GM13977 (cell line): ENCODE measurements at regions not wholly inside any gene's neighbourhood (a gene's known extent, or its start where the extent isn't known, plus 50 kb on each side); places are given as distances from the start of the nearest gene placed in this dataset.

Source experiments
- DNase-seq: peaks from one replicate; pipeline ENCODE4 v3.0.0; 2012; ENCODE audit warnings: low spot score
- in situ Hi-C: fragments of 300-500 bp; cut with MboI; formaldehyde crosslinking; loops from one replicate; pipeline ENCODE4 v1.12.0; 2022; ENCODE audit warnings: low sequenced_read_pairs, low pct_unique_long_range_greater_than_20kb, mixed read lengths, inconsistent platforms; ENCODE audit not compliant: unreplicated experiment
- TF ChIP-seq, protein P1 (sequence below): IDR thresholded peaks from 2 replicates; pipeline ENCODE4 v1.5.1; 2012; ENCODE audit warnings: mild to moderate bottlenecking, control low read depth; ENCODE audit not compliant: insufficient read depth; ENCODE audit errors: extremely low read depth, missing control alignments

DNA sequence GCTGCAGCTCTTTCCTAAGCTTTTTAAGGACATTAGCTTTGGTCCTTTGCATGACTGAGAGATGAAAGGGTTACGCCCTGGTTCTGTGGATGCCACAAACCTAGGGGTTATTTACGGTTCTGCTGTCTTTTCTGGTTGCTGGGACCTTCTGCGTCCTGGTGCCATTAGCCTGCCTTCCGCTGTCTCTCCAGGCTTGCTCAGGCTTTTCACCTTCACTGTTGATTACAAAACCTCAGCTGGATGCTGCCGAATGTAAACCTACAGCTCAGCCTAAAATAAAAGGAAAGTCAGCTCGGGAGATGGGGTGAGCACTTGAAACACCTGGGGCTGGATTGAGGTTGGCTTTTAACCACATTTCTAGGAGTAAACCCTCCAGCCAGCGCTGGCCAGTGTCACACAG lies 130.9 kb upstream of the ARHGAP28 start:
- TF ChIP-seq, protein P1, sequence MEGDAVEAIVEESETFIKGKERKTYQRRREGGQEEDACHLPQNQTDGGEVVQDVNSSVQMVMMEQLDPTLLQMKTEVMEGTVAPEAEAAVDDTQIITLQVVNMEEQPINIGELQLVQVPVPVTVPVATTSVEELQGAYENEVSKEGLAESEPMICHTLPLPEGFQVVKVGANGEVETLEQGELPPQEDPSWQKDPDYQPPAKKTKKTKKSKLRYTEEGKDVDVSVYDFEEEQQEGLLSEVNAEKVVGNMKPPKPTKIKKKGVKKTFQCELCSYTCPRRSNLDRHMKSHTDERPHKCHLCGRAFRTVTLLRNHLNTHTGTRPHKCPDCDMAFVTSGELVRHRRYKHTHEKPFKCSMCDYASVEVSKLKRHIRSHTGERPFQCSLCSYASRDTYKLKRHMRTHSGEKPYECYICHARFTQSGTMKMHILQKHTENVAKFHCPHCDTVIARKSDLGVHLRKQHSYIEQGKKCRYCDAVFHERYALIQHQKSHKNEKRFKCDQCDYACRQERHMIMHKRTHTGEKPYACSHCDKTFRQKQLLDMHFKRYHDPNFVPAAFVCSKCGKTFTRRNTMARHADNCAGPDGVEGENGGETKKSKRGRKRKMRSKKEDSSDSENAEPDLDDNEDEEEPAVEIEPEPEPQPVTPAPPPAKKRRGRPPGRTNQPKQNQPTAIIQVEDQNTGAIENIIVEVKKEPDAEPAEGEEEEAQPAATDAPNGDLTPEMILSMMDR, result no peak
- in situ Hi-C loops, result no loop called here
- DNase-seq, result no peak

DNA sequence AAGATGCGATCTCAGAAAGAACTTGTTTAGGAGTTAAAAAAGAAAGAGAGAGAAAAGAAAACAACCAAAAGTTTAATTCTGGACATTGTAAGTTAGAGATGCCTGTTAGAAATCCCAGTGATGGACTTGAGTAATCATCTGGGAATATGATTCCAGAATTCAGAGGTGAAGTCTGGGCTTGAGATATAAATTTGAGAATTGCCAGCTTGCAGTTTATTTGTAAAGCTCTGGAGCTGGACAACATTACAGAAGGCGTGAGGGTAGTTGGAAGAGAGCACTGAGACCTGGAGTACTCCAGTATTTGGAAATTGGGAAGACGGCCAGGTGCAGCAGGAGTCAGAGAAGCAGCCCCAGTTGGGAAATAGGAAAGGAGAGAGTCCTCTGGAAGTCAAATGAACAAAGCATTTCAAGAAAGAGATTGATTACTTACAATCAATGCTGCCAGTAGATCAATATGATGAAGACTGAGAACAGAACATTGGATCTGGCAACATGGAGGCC lies 128.8 kb upstream of the ARHGAP28 start:
- TF ChIP-seq, protein P1, result no peak
- no peak for DNase-seq
- in situ Hi-C loops, result no loop called here

DNA sequence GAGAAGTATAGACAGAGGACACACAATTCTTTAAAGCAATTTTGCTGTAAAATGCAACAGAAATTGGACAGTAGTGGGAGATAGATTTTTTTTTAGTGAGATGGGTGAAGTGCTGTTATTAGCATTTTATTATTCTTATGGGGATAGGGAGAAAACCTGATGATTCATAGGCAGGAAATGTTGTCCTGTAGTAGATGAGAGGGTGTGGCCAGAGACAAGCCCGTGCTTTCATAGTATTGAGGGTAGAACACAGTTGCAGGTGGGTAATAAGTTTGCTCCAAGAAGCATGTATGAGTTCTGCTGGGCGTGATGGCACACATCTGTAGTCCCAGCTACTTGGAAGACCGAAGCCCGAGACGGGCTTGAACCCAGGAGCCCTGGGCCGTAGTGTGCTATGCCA lies 128.3 kb upstream of the ARHGAP28 start:
- in situ Hi-C loops, result no loop called here
- TF ChIP-seq, protein P1, result no peak
- no peak for DNase-seq

DNA sequence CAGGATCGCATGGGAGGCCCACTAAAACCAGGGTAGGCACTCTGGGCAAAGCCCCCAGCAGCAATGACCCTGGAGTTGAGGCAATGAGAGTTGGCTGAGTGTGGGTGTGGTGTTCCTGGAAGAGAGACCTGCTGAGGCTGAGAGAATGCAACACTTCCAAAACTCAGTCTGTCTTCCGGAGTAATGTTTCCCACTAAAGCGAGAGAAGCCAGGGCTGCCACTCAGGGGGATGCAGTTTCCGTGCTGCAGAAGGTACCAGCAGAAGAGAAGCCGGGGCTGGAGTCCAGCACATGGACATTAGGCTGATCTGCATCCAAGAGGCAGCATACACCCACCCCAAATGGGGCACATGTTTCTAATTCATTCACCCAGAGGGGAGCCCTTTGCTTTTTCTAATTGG lies 127.2 kb upstream of the ARHGAP28 start:
- in situ Hi-C loops, result no loop called here
- no peak for DNase-seq
- TF ChIP-seq, protein P1, result no peak

DNA sequence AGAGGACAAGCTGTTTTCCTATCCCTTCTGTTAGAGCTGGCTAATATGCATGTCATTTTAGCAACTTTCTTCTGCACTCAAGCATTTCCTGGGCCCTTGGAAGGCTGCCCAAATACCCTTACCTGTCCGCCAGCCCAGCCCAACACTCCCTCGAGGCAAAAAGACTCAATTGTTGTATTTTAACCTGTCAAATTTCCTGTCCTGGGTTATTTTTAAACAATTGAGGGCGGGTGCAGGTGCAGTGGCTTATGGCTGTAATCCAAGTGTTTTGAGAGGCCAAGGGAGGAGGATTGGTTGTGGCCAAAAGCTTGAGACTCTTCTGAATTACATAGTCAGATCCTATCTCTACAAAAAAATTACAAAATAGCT lies 125.0 kb upstream of the ARHGAP28 start:
- DNase-seq, result no peak
- TF ChIP-seq, protein P1, result no peak
- in situ Hi-C loops, result no loop called here

DNA sequence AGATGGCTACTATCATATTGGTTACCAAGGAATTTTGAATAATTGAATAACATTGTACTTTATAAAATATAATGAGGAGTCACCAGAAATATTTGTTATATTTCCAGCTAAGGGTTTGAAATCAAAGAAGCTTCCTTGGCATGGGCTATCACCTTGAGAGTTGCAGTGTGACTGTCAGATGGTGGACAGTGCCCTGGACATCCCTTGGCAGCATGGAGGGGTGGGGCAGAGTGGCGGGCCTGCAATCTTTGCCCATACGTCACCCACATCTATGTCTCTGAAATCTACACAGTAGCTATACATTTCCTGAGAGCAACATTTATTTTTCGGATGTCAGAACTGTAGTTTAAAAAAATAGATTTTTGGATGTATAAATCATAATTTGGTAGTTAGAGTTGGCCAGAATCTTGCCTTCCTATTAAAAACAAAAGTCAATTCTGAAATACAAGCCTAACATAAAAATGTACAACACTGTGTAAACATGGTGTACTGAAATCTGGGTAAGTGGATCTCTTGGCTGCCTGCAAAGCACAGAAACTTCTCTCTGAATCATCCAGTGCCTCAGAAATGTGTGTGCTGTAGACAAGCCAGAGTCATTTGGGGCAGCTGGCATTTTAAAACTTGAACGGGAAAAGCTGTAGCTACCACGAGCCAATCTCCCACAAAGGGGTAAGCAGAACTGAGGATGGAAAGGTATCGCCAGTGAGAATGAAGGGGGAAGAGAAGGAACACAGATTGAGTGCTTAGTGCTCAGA lies 124.2 kb upstream of the ARHGAP28 start:
- in situ Hi-C loops, result no loop called here
- DNase-seq, result no peak
- TF ChIP-seq, protein P1, result no peak
